Testis (tissue), 2 donors: ENCODE measurements at regions not wholly inside any gene's neighbourhood (a gene's known extent, or its start where the extent isn't known, plus 50 kb on each side); places are given as distances from the start of the nearest gene placed in this dataset.

ENCODE experiments used
- DNase-seq: peaks from one replicate; pipeline ENCODE4 v3.0.0-alpha.2; 2019
- H3K27ac ChIP-seq, 2 donors: fragments of 200-600 bp; sonication (generic); one replicate each; pipeline ENCODE4 v1.5.1; 2019
- H3K27me3 ChIP-seq: fragments of 200-600 bp; sonication (generic); one replicate; pipeline ENCODE4 v1.5.1; 2019
- H3K36me3 ChIP-seq: fragments of 200-600 bp; sonication (generic); one replicate; pipeline ENCODE4 v1.5.1; 2017; ENCODE audit warnings: low read depth; ENCODE audit errors: missing control alignments
- H3K4me1 ChIP-seq: fragments of 200-600 bp; sonication (generic); one replicate; pipeline ENCODE4 v1.5.1; 2019
- H3K4me3 ChIP-seq, 2 donors: fragments of 200-600 bp; sonication (generic); one replicate each; pipeline ENCODE4 v1.5.1; 2017 to 2019
- H3K9me3 ChIP-seq: fragments of 200-600 bp; sonication (generic); one replicate; pipeline ENCODE4 v1.5.1; 2017
- CTCF ChIP-seq, 3 experiments: fragments of 450-650 bp in 2 of 3; fragments of 200-600 bp in 1 of 3; sonication (generic) in 1 of 3; IDR thresholded peaks; one replicate each; pipeline ENCODE4 v1.5.1; 2016 to 2019; ENCODE audit warnings: antibody characterized with exemption in 3 of 3, mild to moderate bottlenecking in 2 of 3, moderate library complexity in 1 of 3
- POLR2A ChIP-seq: fragments of 450-650 bp; IDR thresholded peaks from one replicate; pipeline ENCODE4 v1.6.1; 2017; ENCODE audit warnings: antibody characterized with exemption, mild to moderate bottlenecking, moderate library complexity
- whole genome bisulfite sequencing, 2 donors: methylation state at CpG; one replicate each; pipeline ENCODE4 v1.1.5; 2018; 5-methylcytosine and 5-hydroxymethylcytosine counted together
- intact Hi-C: fragments of 100-400 bp; cut with DNase I; formaldehyde crosslinking; loops from one replicate; pipeline ENCODE4 v1.15.1; 2023; ENCODE audit warnings: low total_unique reads

- intact Hi-C loops = no loop called here
- WGBS, 2 donors = 80 to 87% methylated on average over 6 of the region's 6 CpGs
Measured at GRCh38 chr1:238789916-238790667, 596.3 kb upstream of the CHRM3 start.

GRCh38 chr1:238787471-238787870 lies 598.9 kb upstream of the CHRM3 start:
- 62 to 71% methylated on average over 5 of the region's 5 CpGs for WGBS, 2 donors
- H3K9me3 ChIP-seq = no peaks in the 10 kb centered on the region
- no peaks in the 10 kb centered on the region for H3K4me1 ChIP-seq
- no peaks in the 10 kb centered on the region for H3K36me3 ChIP-seq
- DNase-seq = no peak
- H3K27ac ChIP-seq = no peak overlapping the region
- TF ChIP-seq POLR2A (no peak), CTCF (IDR thresholded peaks at IDR 0.05) (no peak)
- H3K4me3 ChIP-seq = no peak overlapping the region
- H3K27me3 ChIP-seq = no peaks in the 10 kb centered on the region
- intact Hi-C loops = no loop called here

More at GRCh38 chr1:238789916-238790667, 596.3 kb upstream of the CHRM3 start:
- no peaks in the 10 kb centered on the region for H3K36me3 ChIP-seq
- no peaks in the 10 kb centered on the region for H3K4me1 ChIP-seq
- no peaks in the 10 kb centered on the region for H3K27me3 ChIP-seq
- no peaks in the 10 kb centered on the region for H3K9me3 ChIP-seq
- no peak for DNase-seq
- TF ChIP-seq CTCF (IDR thresholded peaks at IDR 0.05) (no peak), POLR2A (no peak)
- no peak overlapping the region for H3K27ac ChIP-seq
- no peak overlapping the region for H3K4me3 ChIP-seq

- Histone ChIP-seq H3K4me1 (no peaks in the 10 kb centered on the region), H3K9me3 (no peaks in the 10 kb centered on the region), H3K4me3 (no peak overlapping the region), H3K27ac (no peak overlapping the region), H3K36me3 (no peaks in the 10 kb centered on the region), H3K27me3 (no peaks in the 10 kb centered on the region)
- TF ChIP-seq POLR2A = no peak
- no peak for TF ChIP-seq CTCF (IDR thresholded peaks at IDR 0.05)
- no peak for DNase-seq
- intact Hi-C loops = no loop called here
Measured at GRCh38 chr1:238783633-238784032, 602.7 kb upstream of the CHRM3 start.

- no peak for DNase-seq
- intact Hi-C loops = no loop called here
- 80 to 87% methylated on average over 3 of the region's 3 CpGs for WGBS, 2 donors
- Histone ChIP-seq H3K27ac (no peak overlapping the region), H3K36me3 (no peaks in the 10 kb centered on the region), H3K4me1 (no peaks in the 10 kb centered on the region), H3K27me3 (no peaks in the 10 kb centered on the region), H3K4me3 (no peak overlapping the region), H3K9me3 (no peaks in the 10 kb centered on the region)
- TF ChIP-seq CTCF (IDR thresholded peaks at IDR 0.05) (no peak), POLR2A (no peak)
Measured at GRCh38 chr1:238779716-238780115, 606.7 kb upstream of the CHRM3 start.

- Histone ChIP-seq H3K4me3 (no peak overlapping the region), H3K9me3 (no peaks in the 10 kb centered on the region), H3K36me3 (no peaks in the 10 kb centered on the region), H3K27me3 (no peaks in the 10 kb centered on the region), H3K27ac (no peak overlapping the region), H3K4me1 (no peaks in the 10 kb centered on the region)
- no peak for DNase-seq
- intact Hi-C loops = no loop called here
- TF ChIP-seq POLR2A (no peak), CTCF (IDR thresholded peaks at IDR 0.05) (no peak)
- 87 to 95% methylated on average over 1 of the region's 1 CpG for WGBS, 2 donors
Measured at GRCh38 chr1:238778113-238778512, 608.3 kb upstream of the CHRM3 start.
